A673 (cell line): ENCODE measurements at regions not wholly inside any gene's neighbourhood (a gene's known extent, or its start where the extent isn't known, plus 50 kb on each side); places are given as distances from the start of the nearest gene placed in this dataset.
"Not testable (repeated sequence)": the region's sequence is repeated elsewhere in the genome, so short reads cannot be mapped to it uniquely, and the experiment has no call there.

Experiments used
- BruUV-seq: library from RNA; stranded (reverse); fragments of 400-500 nt; replicated peaks from 2 replicates; lab custom pipeline; 2021; lab: Mats Ljungman, UMichigan
- CTCF ChIA-PET: fragments of 300-600 bp; sonication (Branson Sonifier 250); formaldehyde crosslinking; loops from one replicate; lab custom pipeline; 2022; ENCODE audit warnings: antibody characterized with exemption; lab: Charles Lee
- POLR2A ChIA-PET: fragments of 300-600 bp; sonication (Branson Sonifier 250); formaldehyde crosslinking; loops from one replicate; lab custom pipeline; 2022; ENCODE audit warnings: antibody characterized with exemption; ENCODE audit not compliant: low non-redundant PET; lab: Charles Lee
- DNase-seq: peaks from one replicate; pipeline ENCODE4 v3.0.0-alpha.2; 2015; ENCODE audit warnings: low spot score
- H3K27ac ChIP-seq: fragments of 200-600 bp; sonication (generic); 2 replicates; pipeline ENCODE4 v1.5.1; 2016; ENCODE audit warnings: mixed run types, low read depth, mild to moderate bottlenecking, mixed read lengths, antibody characterized with exemption, low read length; ENCODE audit not compliant: poor library complexity, severe bottlenecking
- H3K27me3 ChIP-seq: fragments of 200-600 bp; sonication (generic); replicated peaks from 2 replicates; pipeline ENCODE4 v1.6.1; 2017; ENCODE audit warnings: mixed run types, low read depth, mild to moderate bottlenecking, mixed read lengths, antibody characterized with exemption, low read length; ENCODE audit not compliant: insufficient read depth, poor library complexity
- H3K36me3 ChIP-seq: fragments of 200-600 bp; sonication (generic); 2 replicates; pipeline ENCODE4 v1.6.1; 2016; ENCODE audit warnings: mixed run types, mild to moderate bottlenecking, mixed read lengths, antibody characterized with exemption, low read length; ENCODE audit not compliant: insufficient read depth, poor library complexity, severe bottlenecking
- H3K4me1 ChIP-seq: fragments of 200-600 bp; sonication (generic); 2 replicates; pipeline ENCODE4 v1.6.1; 2017; ENCODE audit warnings: mixed run types, mild to moderate bottlenecking, mixed read lengths, antibody characterized with exemption, low read length; ENCODE audit not compliant: insufficient read depth, poor library complexity, severe bottlenecking
- H3K4me3 ChIP-seq: fragments of 200-600 bp; sonication (generic); 2 replicates; pipeline ENCODE4 v1.5.1; 2016; ENCODE audit warnings: low read depth, mixed run types, mild to moderate bottlenecking, mixed read lengths, low read length; ENCODE audit not compliant: poor library complexity, severe bottlenecking
- H3K9me3 ChIP-seq: fragments of 200-600 bp; sonication (generic); 2 replicates; pipeline ENCODE4 v1.6.1; 2016; ENCODE audit warnings: mixed run types, low read depth, mild to moderate bottlenecking, mixed read lengths, antibody characterized with exemption, low read length; ENCODE audit not compliant: poor library complexity, severe bottlenecking
- CTCF ChIP-seq: fragments of 300-800, 200-600 bp; sonication (generic); conservative IDR thresholded peaks from 2 replicates; pipeline ENCODE4 v1.5.1; 2017; ENCODE audit warnings: low read depth, mild to moderate bottlenecking, antibody characterized with exemption, low read length, moderate library complexity, mixed read lengths
- EZH2 ChIP-seq: fragments of 200-600 bp; sonication (generic); IDR thresholded peaks from 2 replicates; pipeline ENCODE4 v1.6.1; 2017; ENCODE audit warnings: borderline replicate concordance, low read depth, mild to moderate bottlenecking, mixed read lengths, antibody characterized with exemption, low read length; ENCODE audit not compliant: poor library complexity, severe bottlenecking
- intact Hi-C: fragments of 100-400 bp; cut with micrococcal nuclease; formaldehyde crosslinking; loops from one replicate; pipeline ENCODE4 v1.10.0; 2022; ENCODE audit not compliant: unreplicated experiment

- intact Hi-C loops = no loop called here
- no peak overlapping the region for H3K4me3 ChIP-seq
- H3K9me3 ChIP-seq = no peaks in the 10 kb centered on the region
- CTCF ChIA-PET = no interaction called here
- no peaks in the 10 kb centered on the region for H3K36me3 ChIP-seq
- H3K27me3 ChIP-seq = no peaks in the 10 kb centered on the region
- POLR2A ChIA-PET = no interaction called here
- DNase-seq = no peak
- BruUV-seq = no TSS peak
- no peaks in the 10 kb centered on the region for H3K4me1 ChIP-seq
- TF ChIP-seq CTCF (no peak), EZH2 (no peak)
- H3K27ac ChIP-seq = no peak overlapping the region
Measured at GRCh38 chr5:152739916-152740315, 334.8 kb upstream of the NMUR2 start.

DNA sequence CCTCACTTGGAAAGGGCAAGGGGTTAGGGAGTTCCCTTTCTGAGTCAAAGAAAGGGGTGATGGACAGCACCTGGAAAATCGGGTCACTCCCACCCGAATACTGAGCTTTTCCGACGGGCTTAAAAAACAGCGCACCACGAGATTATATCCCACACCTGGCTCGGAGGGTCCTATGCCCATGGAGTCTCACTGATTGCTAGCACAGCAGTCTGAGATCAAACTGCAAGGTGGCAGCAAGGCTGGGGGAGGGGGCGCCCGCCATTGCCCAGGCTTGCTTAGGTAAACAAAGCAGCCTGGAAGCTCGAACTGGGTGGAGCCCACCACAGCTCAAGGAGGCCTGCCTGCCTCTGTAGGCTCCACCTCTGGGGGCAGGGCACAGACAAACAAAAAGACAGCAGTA is 336.0 kb upstream of the NMUR2 start:
- H3K4me1 ChIP-seq, H3K4me3 ChIP-seq, BruUV-seq, intact Hi-C loops, POLR2A ChIA-PET, H3K27me3 ChIP-seq, DNase-seq, H3K36me3 ChIP-seq, H3K27ac ChIP-seq, H3K9me3 ChIP-seq, CTCF ChIA-PET: not testable (repeated sequence)

DNA sequence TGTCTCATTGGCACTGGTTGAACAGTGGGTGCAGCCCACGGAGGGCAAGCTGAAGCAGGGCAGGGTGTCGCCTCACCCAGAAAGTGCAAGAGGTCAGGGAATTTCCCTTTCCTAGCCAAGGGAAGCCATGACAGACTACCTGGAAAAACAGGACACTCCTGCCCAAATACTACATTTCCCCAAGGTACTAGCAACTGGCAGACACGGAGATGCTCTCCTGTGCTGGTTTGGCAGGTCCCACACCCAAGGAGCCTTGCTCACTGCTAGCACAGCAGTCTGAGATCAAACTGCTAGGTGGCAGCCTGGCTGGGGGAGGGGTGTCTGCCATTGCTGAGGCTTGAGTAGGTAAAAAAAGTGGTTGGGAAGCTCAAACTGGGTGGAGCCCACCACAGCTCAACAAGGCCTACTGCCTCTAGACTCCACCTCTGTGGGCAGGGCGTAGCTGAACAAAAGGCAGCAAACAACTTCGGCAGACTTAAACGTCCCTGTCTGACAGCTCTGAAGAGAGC is 382.7 kb upstream of the NMUR2 start:
- H3K36me3 ChIP-seq, POLR2A ChIA-PET, intact Hi-C loops, H3K4me1 ChIP-seq, DNase-seq, CTCF ChIA-PET, H3K4me3 ChIP-seq, H3K27ac ChIP-seq, BruUV-seq, H3K27me3 ChIP-seq, H3K9me3 ChIP-seq: not testable (repeated sequence)

DNA sequence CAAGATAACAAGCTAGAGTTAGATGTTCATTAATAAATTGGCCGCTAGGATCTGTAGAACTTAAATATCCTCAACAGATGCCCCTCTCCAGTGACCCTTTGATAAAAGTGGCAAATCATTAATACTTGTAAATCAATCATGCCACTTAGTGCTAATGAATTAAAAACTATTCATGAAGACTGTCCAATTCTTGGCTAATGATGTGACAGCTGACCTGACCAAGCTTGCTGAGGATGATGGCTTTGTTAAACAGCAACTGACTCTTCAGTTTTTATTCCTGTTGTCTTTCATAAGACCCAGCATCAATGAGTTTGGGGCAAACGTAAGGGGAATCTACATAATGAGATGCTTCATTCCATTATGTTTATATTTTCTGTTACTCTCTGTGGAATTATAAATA is 396.8 kb upstream of the NMUR2 start:
- Histone ChIP-seq H3K9me3 (no peaks in the 10 kb centered on the region), H3K27me3 (no peaks in the 10 kb centered on the region), H3K4me1 (no peaks in the 10 kb centered on the region), H3K27ac (no peak overlapping the region), H3K4me3 (no peak overlapping the region), H3K36me3 (no peaks in the 10 kb centered on the region)
- no peak for DNase-seq
- TF ChIP-seq CTCF = no peak
- no peak for TF ChIP-seq EZH2
- POLR2A ChIA-PET = no interaction called here
- CTCF ChIA-PET = no interaction called here
- BruUV-seq = no TSS peak
- intact Hi-C loops = no loop called here
